SJSA1 (cell line): ENCODE measurements at regions not wholly inside any gene's neighbourhood (a gene's known extent, or its start where the extent isn't known, plus 50 kb on each side); places are given as distances from the start of the nearest gene placed in this dataset.

Source experiments
- DNase-seq, 2 experiments: peaks; one replicate each; pipeline ENCODE4 v3.0.0-alpha.2; 2015 to 2020; ENCODE audit warnings: low spot score in 2 of 2, low read depth in 1 of 2
- H3K27ac ChIP-seq: fragments of 250-450 bp; sonication (Bioruptor Pico); 2 replicates; pipeline ENCODE4 v1.5.1; 2020; ENCODE audit warnings: mild to moderate bottlenecking, moderate library complexity
- H3K27me3 ChIP-seq: fragments of 250-450 bp; sonication (Bioruptor Pico); replicated peaks from 2 replicates; pipeline ENCODE4 v1.5.1; 2020; ENCODE audit warnings: mild to moderate bottlenecking, moderate library complexity
- H3K36me3 ChIP-seq: fragments of 250-450 bp; sonication (Bioruptor Pico); 2 replicates; pipeline ENCODE4 v1.5.1; 2020; ENCODE audit warnings: mild to moderate bottlenecking
- H3K4me1 ChIP-seq: fragments of 250-450 bp; sonication (Bioruptor Pico); replicated peaks from 2 replicates; pipeline ENCODE4 v1.6.1; 2021; ENCODE audit warnings: mild to moderate bottlenecking
- H3K4me3 ChIP-seq: fragments of 250-450 bp; sonication (Bioruptor Pico); 2 replicates; pipeline ENCODE4 v1.5.1; 2020; ENCODE audit warnings: mild to moderate bottlenecking
- H3K9me3 ChIP-seq: fragments of 250-450 bp; sonication (Bioruptor Pico); replicated peaks from 2 replicates; pipeline ENCODE4 v1.5.1; 2020; ENCODE audit warnings: mild to moderate bottlenecking

DNA sequence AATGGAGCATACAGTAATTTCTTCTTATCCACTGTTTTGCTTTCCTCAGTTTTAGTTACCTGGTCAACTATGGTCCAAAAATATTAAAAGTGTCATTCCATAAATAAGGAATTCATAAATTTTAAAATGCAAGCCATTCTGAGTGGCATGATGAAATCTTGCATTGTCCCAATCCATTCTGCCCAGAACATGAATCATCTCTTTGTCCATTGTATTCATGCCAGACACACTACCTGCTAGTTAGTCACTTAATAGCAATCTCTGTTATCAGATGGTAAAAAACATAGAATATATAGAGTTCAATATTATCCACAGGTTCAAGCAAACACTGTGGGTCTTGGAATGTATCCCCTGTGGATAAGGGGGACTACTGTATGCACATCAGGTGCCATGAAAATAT is 872.2 kb upstream of the NXPH2 start:
- Histone ChIP-seq H3K4me1 (no peaks in the 10 kb centered on the region), H3K27ac (no peak overlapping the region), H3K9me3 (0 out of 2 replicates have a peak, but pooled peaks cover 2% of the 10 kb centered on the region), H3K36me3 (no peaks in the 10 kb centered on the region), H3K4me3 (no peak overlapping the region), H3K27me3 (no peaks in the 10 kb centered on the region)
- no peak for DNase-seq

- H3K9me3 ChIP-seq: 0 out of 2 replicates have a peak, but pooled peaks cover 2% of the 10 kb centered on the region
- H3K4me3 ChIP-seq: no peak overlapping the region
- no peaks in the 10 kb centered on the region for H3K27me3 ChIP-seq
- H3K36me3 ChIP-seq: no peaks in the 10 kb centered on the region
- no peak for DNase-seq
- no peaks in the 10 kb centered on the region for H3K4me1 ChIP-seq
- H3K27ac ChIP-seq: no peak overlapping the region
Observed at GRCh38 chr2:139645617-139646016, 865.4 kb upstream of the NXPH2 start.

- Histone ChIP-seq H3K36me3 (no peaks in the 10 kb centered on the region), H3K9me3 (no peaks in the 10 kb centered on the region; the same call in 1 of the 2 replicates), H3K4me3 (no peak overlapping the region), H3K27ac (no peak overlapping the region), H3K4me1 (no peaks in the 10 kb centered on the region), H3K27me3 (no peaks in the 10 kb centered on the region)
- no peak for DNase-seq
Observed at GRCh38 chr2:139643139-139643538, 862.9 kb upstream of the NXPH2 start.

DNA sequence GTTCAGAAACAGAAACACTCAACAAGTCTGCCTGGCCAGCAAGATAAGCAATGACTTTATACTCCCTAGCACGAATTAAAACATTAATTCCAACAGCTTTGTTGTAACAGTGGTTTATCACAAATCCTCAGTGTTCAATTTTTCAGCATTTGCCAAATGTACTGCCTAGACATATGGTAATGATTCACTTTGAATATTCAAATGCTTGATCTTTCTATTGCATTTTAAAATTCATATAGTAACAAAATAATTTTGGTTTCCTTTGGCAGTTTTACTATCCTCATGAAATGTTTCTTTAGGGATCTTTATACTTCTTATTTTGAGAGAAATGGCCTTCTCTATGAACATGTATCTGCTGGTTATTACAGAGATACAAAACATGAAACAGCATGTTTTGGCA is 851.8 kb upstream of the NXPH2 start:
- Histone ChIP-seq H3K4me3 (no peak overlapping the region), H3K36me3 (no peaks in the 10 kb centered on the region)

GRCh38 chr2:139628931-139629330 is 848.7 kb upstream of the NXPH2 start:
- Histone ChIP-seq H3K4me1 (no peaks in the 10 kb centered on the region), H3K27ac (no peak overlapping the region), H3K36me3 (no peaks in the 10 kb centered on the region), H3K9me3 (peaks cover 5% of the 10 kb centered on the region; the same call in 1 of the 2 replicates), H3K4me3 (no peak overlapping the region), H3K27me3 (no peaks in the 10 kb centered on the region)
- no peak for DNase-seq

More for the DNA sequence above, 851.8 kb upstream of the NXPH2 start:
- no peak overlapping the region for H3K27ac ChIP-seq
- no peaks in the 10 kb centered on the region for H3K27me3 ChIP-seq
- no peaks in the 10 kb centered on the region for H3K4me1 ChIP-seq
- H3K9me3 ChIP-seq: no peaks in the 10 kb centered on the region; the same call in 1 of the 2 replicates
- no peak for DNase-seq

DNA sequence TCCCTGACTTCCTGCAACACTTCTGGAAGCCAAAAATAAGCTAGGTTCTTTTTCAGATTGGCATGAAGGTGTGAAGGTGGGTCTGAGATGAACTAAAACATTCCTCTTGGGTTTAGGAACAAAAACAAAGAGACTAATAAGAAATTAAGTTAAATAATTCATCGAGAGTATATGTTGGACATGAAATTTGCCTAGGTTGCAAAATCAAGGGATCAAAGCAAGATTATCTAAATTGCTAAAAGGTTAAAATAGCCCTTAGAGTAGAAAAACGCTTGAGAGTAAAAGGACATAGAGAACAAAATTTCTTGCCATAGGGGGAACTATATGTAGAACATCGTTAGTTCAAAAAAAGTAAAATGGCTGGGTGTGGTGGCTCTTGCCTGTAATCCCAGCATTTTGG is 845.9 kb upstream of the NXPH2 start:
- Histone ChIP-seq H3K27ac (no peak overlapping the region), H3K36me3 (no peaks in the 10 kb centered on the region), H3K27me3 (no peaks in the 10 kb centered on the region), H3K4me3 (no peak overlapping the region), H3K4me1 (no peaks in the 10 kb centered on the region), H3K9me3 (peaks cover 6% of the 10 kb centered on the region; the same call in 1 of the 2 replicates)
- no peak for DNase-seq

GRCh38 chr2:139622691-139623090 is 842.5 kb upstream of the NXPH2 start:
- no peak for DNase-seq
- no peaks in the 10 kb centered on the region for H3K4me1 ChIP-seq
- no peak overlapping the region for H3K4me3 ChIP-seq
- no peaks in the 10 kb centered on the region for H3K27me3 ChIP-seq
- H3K9me3 ChIP-seq: peaks cover 10% of the 10 kb centered on the region; the same call in 1 of the 2 replicates
- no peak overlapping the region for H3K27ac ChIP-seq
- no peaks in the 10 kb centered on the region for H3K36me3 ChIP-seq

DNA sequence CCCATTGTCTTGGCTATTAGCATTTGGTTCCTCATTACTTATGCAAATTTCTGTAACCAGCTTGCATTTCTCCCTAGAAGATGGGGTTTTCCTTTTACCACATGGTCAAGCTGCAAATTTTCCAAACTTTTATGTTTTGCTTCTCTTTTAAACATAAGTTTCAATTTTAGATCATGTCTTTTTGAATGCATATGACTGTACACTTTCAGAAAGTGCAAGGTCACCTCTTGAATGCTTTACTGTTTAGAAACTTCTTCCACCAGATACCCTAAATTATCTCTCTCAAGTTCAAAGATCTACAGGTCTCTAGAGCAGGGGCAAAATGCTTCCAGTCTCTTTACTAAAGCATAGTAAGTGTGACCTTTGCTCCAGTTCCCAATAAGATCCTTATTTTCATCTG is 837.6 kb upstream of the NXPH2 start:
- Histone ChIP-seq H3K4me3 (no peak overlapping the region), H3K27ac (no peak overlapping the region), H3K27me3 (no peaks in the 10 kb centered on the region), H3K9me3 (peaks cover 5% of the 10 kb centered on the region), H3K36me3 (no peaks in the 10 kb centered on the region), H3K4me1 (no peaks in the 10 kb centered on the region)
- no peak for DNase-seq

DNA sequence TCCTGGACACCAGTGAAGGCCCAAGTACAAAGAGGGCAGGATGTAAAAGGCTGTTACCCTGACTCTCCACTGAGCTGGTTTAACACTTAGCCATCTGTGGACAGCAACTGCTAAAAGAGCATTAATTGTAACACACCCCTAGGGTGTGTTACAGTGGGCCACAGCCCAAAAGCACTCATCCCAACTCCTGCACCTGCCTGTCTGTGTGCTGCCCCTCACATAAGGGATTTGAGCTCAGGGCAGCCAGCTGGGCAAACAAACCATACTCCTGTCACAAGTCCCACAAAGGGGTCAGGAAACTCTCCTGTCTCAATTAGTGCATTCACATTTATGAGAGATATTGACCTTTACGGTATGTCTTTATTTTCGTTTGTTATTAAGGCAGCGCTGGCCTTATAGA is 833.1 kb upstream of the NXPH2 start:
- Histone ChIP-seq H3K36me3 (no peaks in the 10 kb centered on the region), H3K9me3 (no peaks in the 10 kb centered on the region; the same call in 1 of the 2 replicates), H3K27me3 (no peaks in the 10 kb centered on the region), H3K4me1 (no peaks in the 10 kb centered on the region), H3K27ac (no peak overlapping the region), H3K4me3 (no peak overlapping the region)
- no peak for DNase-seq

GRCh38 chr2:139610512-139610911 is 830.3 kb upstream of the NXPH2 start:
- Histone ChIP-seq H3K27me3 (no peaks in the 10 kb centered on the region), H3K27ac (no peak overlapping the region), H3K9me3 (no peaks in the 10 kb centered on the region; the same call in 1 of the 2 replicates), H3K4me3 (no peak overlapping the region), H3K36me3 (no peaks in the 10 kb centered on the region), H3K4me1 (no peaks in the 10 kb centered on the region)
- no peak for DNase-seq

DNA sequence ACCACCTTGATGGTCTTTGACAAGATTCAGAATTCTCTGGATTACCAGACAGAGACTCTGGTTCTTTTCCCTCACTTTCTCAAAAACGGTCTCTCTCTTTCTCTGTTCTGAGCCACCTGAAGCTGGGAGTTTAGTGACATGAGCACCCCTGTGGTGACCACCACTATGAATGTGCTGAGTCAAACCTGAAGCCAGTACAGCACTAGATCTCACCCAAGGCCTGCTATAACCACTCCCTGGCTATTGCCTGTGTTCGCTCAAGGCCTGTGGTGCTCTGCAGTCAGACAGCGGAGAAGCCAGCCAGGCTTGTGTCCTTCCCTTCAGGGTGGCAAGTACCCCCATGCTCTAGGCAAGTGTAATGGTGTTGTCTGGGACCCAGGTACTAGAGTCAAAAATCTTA is 828.9 kb upstream of the NXPH2 start:
- Histone ChIP-seq H3K36me3 (no peaks in the 10 kb centered on the region), H3K9me3 (peaks cover 3% of the 10 kb centered on the region; the same call in 1 of the 2 replicates), H3K4me3 (no peak overlapping the region), H3K27ac (no peak overlapping the region), H3K27me3 (no peaks in the 10 kb centered on the region), H3K4me1 (no peaks in the 10 kb centered on the region)
- DNase-seq: no peak

GRCh38 chr2:139605668-139606067 is 825.5 kb upstream of the NXPH2 start:
- no peak overlapping the region for H3K27ac ChIP-seq
- H3K4me3 ChIP-seq: no peak overlapping the region
- H3K36me3 ChIP-seq: no peaks in the 10 kb centered on the region
- DNase-seq: no peak
- peaks cover 3% of the 10 kb centered on the region; the same call in 1 of the 2 replicates for H3K9me3 ChIP-seq
- H3K27me3 ChIP-seq: no peaks in the 10 kb centered on the region
- no peaks in the 10 kb centered on the region for H3K4me1 ChIP-seq

DNA sequence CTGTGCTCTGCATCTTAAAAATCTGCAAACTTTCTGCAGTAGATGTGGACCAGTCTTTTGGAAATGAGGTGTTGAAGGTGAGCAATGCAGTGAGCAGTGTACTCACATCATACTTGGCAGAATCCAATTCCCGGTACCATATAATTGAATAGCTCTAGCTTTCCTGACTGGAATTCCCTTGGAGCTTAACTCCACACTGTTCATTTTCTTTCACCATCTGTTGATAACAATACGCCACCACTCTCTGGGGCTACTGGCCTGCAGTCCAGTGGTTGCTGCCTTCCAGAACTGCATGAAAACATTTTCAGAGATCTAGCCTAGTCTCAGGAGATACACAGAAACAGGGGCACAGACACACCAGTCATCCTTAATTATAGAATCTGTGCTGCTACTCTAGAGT is 820.0 kb upstream of the NXPH2 start:
- no peak for DNase-seq
- H3K9me3 ChIP-seq: peaks cover 5% of the 10 kb centered on the region; the same call in 1 of the 2 replicates
- no peaks in the 10 kb centered on the region for H3K27me3 ChIP-seq
- no peaks in the 10 kb centered on the region for H3K36me3 ChIP-seq
- no peaks in the 10 kb centered on the region for H3K4me1 ChIP-seq
- no peak overlapping the region for H3K4me3 ChIP-seq
- no peak overlapping the region for H3K27ac ChIP-seq

DNA sequence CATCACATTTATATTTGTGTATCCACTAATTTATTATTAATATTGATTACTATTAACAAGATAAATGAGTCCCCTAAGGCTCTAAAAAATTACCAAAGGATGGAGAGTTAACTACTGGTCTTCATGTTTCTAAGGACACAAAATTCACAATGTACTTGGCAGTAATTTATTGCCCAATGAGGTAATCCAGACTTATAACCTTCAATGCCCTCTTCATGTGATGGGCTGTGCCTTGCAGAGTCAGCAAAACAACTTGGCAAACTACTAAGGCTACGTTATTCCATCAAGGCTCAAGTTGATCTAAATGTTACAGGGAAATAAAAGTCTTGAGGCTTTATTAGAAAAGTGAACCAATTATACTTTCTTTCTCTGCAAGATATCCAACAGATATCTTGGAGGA is 804.9 kb upstream of the NXPH2 start:
- Histone ChIP-seq H3K4me1 (no peaks in the 10 kb centered on the region), H3K9me3 (no peaks in the 10 kb centered on the region), H3K4me3 (no peak overlapping the region), H3K27ac (no peak overlapping the region), H3K27me3 (no peaks in the 10 kb centered on the region), H3K36me3 (no peaks in the 10 kb centered on the region)
- no peak for DNase-seq

DNA sequence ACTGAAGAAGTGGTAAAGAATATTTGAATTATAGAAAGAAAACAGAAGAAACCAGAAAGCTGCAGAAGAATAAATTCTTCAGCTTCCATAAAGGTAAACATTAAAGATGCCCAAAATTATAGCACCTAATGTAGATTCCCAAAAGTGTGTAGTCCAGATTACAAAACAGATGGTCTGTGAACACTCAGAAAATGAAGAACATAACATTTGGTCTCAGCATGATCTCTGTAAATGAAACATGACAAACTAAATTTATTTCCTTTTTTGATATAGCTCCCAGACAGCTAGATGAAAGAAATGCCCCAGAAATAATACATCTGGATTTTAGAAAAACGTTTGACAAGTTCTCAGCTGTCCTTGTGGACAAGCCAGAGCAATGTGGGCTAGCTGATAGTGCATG is 794.2 kb upstream of the NXPH2 start:
- no peak for DNase-seq

More for the DNA sequence above, 794.2 kb upstream of the NXPH2 start:
- H3K4me1 ChIP-seq: no peaks in the 10 kb centered on the region
- no peaks in the 10 kb centered on the region for H3K36me3 ChIP-seq
- H3K27ac ChIP-seq: no peak overlapping the region
- no peak overlapping the region for H3K4me3 ChIP-seq
- no peaks in the 10 kb centered on the region for H3K27me3 ChIP-seq
- no peaks in the 10 kb centered on the region; the same call in 1 of the 2 replicates for H3K9me3 ChIP-seq
